Liver (tissue), 7 donors: ENCODE measurements at regions not wholly inside any gene's neighbourhood (a gene's known extent, or its start where the extent isn't known, plus 50 kb on each side); places are given as distances from the start of the nearest gene placed in this dataset.
"Not testable (repeated sequence)": the region's sequence is repeated elsewhere in the genome, so short reads cannot be mapped to it uniquely, and the experiment has no call there.

Experiments used
- DNase-seq: peaks from one replicate; pipeline ENCODE4 v3.0.0-alpha.2; 2017; ENCODE audit warnings: low spot score
- H3K27ac ChIP-seq, 2 donors: one replicate each; pipeline ENCODE4 v1.7.0; 2013; ENCODE audit warnings: inconsistent platforms in 2 of 2, low read length in 2 of 2, control low read depth in 1 of 2, low read depth in 1 of 2, mild to moderate bottlenecking in 1 of 2
- H3K27me3 ChIP-seq, 4 donors: one replicate each; pipeline versions ENCODE4 v1.6.1 to v1.7.0; 2013; ENCODE audit warnings: low read length in 3 of 4, inconsistent platforms in 1 of 4, mild to moderate bottlenecking in 1 of 4, moderate library complexity in 1 of 4; ENCODE audit not compliant: control insufficient read depth in 4 of 4, insufficient read depth in 4 of 4
- H3K36me3 ChIP-seq, 4 donors: one replicate each; pipeline versions ENCODE4 v1.6.1 to v1.7.0; 2013; ENCODE audit warnings: low read length in 3 of 4, mild to moderate bottlenecking in 3 of 4, low read depth in 1 of 4, moderate library complexity in 1 of 4; ENCODE audit not compliant: control insufficient read depth in 4 of 4, insufficient read depth in 3 of 4
- H3K4me1 ChIP-seq, 4 donors: one replicate each; pipeline versions ENCODE4 v1.6.1 to v1.7.0; 2013; ENCODE audit warnings: low read length in 3 of 4, mild to moderate bottlenecking in 3 of 4, moderate library complexity in 1 of 4; ENCODE audit not compliant: control insufficient read depth in 4 of 4, insufficient read depth in 4 of 4
- H3K4me3 ChIP-seq, 3 donors: one replicate each; pipeline versions ENCODE4 v1.6.1 to v1.7.0; 2013; ENCODE audit warnings: low read length in 3 of 3, control low read depth in 1 of 3, low read depth in 1 of 3, mild to moderate bottlenecking in 1 of 3
- H3K9ac ChIP-seq, 2 donors: one replicate each; pipeline ENCODE4 v1.7.0; 2013; ENCODE audit warnings: low read length in 2 of 2, mild to moderate bottlenecking in 2 of 2, moderate library complexity in 2 of 2, control low read depth in 1 of 2, low read depth in 1 of 2
- H3K9me3 ChIP-seq, 4 donors: one replicate each; pipeline versions ENCODE4 v1.6.1 to v1.7.0; 2013; ENCODE audit warnings: low read length in 3 of 4; ENCODE audit not compliant: control insufficient read depth in 4 of 4
- EGR1 ChIP-seq, 2 donors: IDR thresholded peaks; 2 replicates each; pipeline ENCODE4 v1.6.1; 2016 to 2018; ENCODE audit warnings: antibody characterized with exemption in 2 of 2, low read depth in 2 of 2
- FOXA1 ChIP-seq: IDR thresholded peaks from 2 replicates; pipeline ENCODE4 v1.6.1; 2016; ENCODE audit warnings: antibody characterized with exemption
- FOXA2 ChIP-seq: IDR thresholded peaks from 2 replicates; pipeline ENCODE4 v1.6.1; 2016; ENCODE audit warnings: antibody characterized with exemption
- GABPA ChIP-seq, 2 donors: IDR thresholded peaks in 1 of 2; conservative IDR thresholded peaks in 1 of 2; 2 replicates each; pipeline ENCODE4 v1.6.1; 2016; ENCODE audit warnings: antibody characterized with exemption in 2 of 2, mild to moderate bottlenecking in 1 of 2, moderate library complexity in 1 of 2
- JUND ChIP-seq, 2 donors: IDR thresholded peaks; 2 replicates each; pipeline ENCODE4 v1.6.1; 2016; ENCODE audit warnings: antibody characterized with exemption in 2 of 2
- MAX ChIP-seq: IDR thresholded peaks from 2 replicates; pipeline ENCODE4 v1.6.1; 2016; ENCODE audit warnings: antibody characterized with exemption
- RAD21 ChIP-seq, 2 donors: IDR thresholded peaks; 2 replicates each; pipeline ENCODE4 v1.6.1; 2016; ENCODE audit warnings: antibody characterized with exemption in 2 of 2, mild to moderate bottlenecking in 2 of 2
- RXRA ChIP-seq, 2 donors: IDR thresholded peaks; 2 replicates each; pipeline ENCODE4 v1.6.1; 2017 to 2018; ENCODE audit warnings: antibody characterized with exemption in 2 of 2, mild to moderate bottlenecking in 1 of 2
- TAF1 ChIP-seq: conservative IDR thresholded peaks from 2 replicates; pipeline ENCODE4 v1.6.1; 2016; ENCODE audit warnings: antibody characterized with exemption, mild to moderate bottlenecking
- YY1 ChIP-seq: IDR thresholded peaks from 2 replicates; pipeline ENCODE4 v1.6.1; 2016; ENCODE audit warnings: antibody characterized with exemption, mild to moderate bottlenecking
- ZBTB33 ChIP-seq: IDR thresholded peaks from 2 replicates; pipeline ENCODE4 v1.6.1; 2016; ENCODE audit warnings: antibody characterized with exemption
- WGBS: extraction: QIAGEN DNeasy Blood & Tissue Kit; methylation state at CpG from one replicate; pipeline ENCODE4 v1.1.7; 2013; 5-methylcytosine and 5-hydroxymethylcytosine counted together
- donor health status: healthy.
- donor health status: healthy.
- donor health status: healthy.
- donor health status: healthy.

- H3K36me3 ChIP-seq, result no peaks in the 10 kb centered on the region
- no peaks in the 10 kb centered on the region for H3K27me3 ChIP-seq
- H3K4me1 ChIP-seq, result no peaks in the 10 kb centered on the region
- H3K4me3 ChIP-seq, result no peak overlapping the region
- H3K9ac ChIP-seq, result no peak overlapping the region
- 86% methylated on average over 2 of the region's 2 CpGs for WGBS
- peaks cover 0 to 2% (median 0%) of the 10 kb centered on the region in 4 donors for H3K9me3 ChIP-seq
- H3K27ac ChIP-seq, result no peak overlapping the region
- TF ChIP-seq RAD21 (IDR thresholded peaks at IDR 0.05) (peak; percentile 39 to 41), JUND (IDR thresholded peaks at IDR 0.05) (no peak)
- DNase-seq, result no peak
Measured at GRCh38 chr14:59004012-59004411, 184.5 kb upstream of the DAAM1 start.

- not testable (repeated sequence) for DNase-seq, H3K4me3 ChIP-seq, H3K27ac ChIP-seq, H3K9ac ChIP-seq, H3K4me1 ChIP-seq, H3K9me3 ChIP-seq, H3K27me3 ChIP-seq, H3K36me3 ChIP-seq
- 82% methylated on average over 4 of the region's 4 CpGs for WGBS
Measured at GRCh38 chr14:59006179-59006578, 182.3 kb upstream of the DAAM1 start.

- no peak overlapping the region for H3K4me3 ChIP-seq
- H3K4me1 ChIP-seq, result no peaks in the 10 kb centered on the region
- H3K36me3 ChIP-seq, result no peaks in the 10 kb centered on the region
- DNase-seq, result no peak
- H3K9ac ChIP-seq, result no peak overlapping the region
- H3K9me3 ChIP-seq, result no peaks in the 10 kb centered on the region
- no peak overlapping the region for H3K27ac ChIP-seq
- H3K27me3 ChIP-seq, result no peaks in the 10 kb centered on the region
- TF ChIP-seq MAX (no peak), JUND (IDR thresholded peaks at IDR 0.05) (no peak), FOXA2 (no peak), YY1 (no peak), RXRA (IDR thresholded peaks at IDR 0.05) (no peak), GABPA (IDR thresholded peaks at IDR 0.05 in 1 of 2, conservative IDR thresholded peaks at IDR 0.05 in 1 of 2) (no peak), ZBTB33 (no peak), FOXA1 (no peak)
Measured at GRCh38 chr14:59009967-59010366, 178.5 kb upstream of the DAAM1 start.

- TF ChIP-seq JUND (IDR thresholded peaks at IDR 0.05), result peak in 1 of 2 donors; percentile 52
- no peak for TF ChIP-seq EGR1 (IDR thresholded peaks at IDR 0.05; ENCODE audit: low read depth in 2 of 2)
- TF ChIP-seq TAF1, result no peak
- peak; percentile 35 for TF ChIP-seq FOXA2
- DNase-seq, result no peak
- 81% methylated on average over 7 of the region's 7 CpGs for WGBS
- Histone ChIP-seq H3K36me3 (no peaks in the 10 kb centered on the region), H3K4me3 (no peak overlapping the region), H3K27me3 (peaks cover 0 to 3% (median 0%) of the 10 kb centered on the region in 4 donors), H3K27ac (no peak overlapping the region), H3K9me3 (no peaks in the 10 kb centered on the region), H3K9ac (no peak overlapping the region), H3K4me1 (no peaks in the 10 kb centered on the region)
Measured at GRCh38 chr14:59013672-59014298, 174.7 kb upstream of the DAAM1 start.
